PC-3 (cell line): ENCODE measurements at regions not wholly inside any gene's neighbourhood (a gene's known extent, or its start where the extent isn't known, plus 50 kb on each side); places are given as distances from the start of the nearest gene placed in this dataset.

ENCODE experiments used
- ATAC-seq: fragments of 200-7000 bp; cut with Tn5 transposase; 2 replicates; pipeline ENCODE4 v1.9.1; 2020; ENCODE audit warnings: mild to moderate bottlenecking, moderate library complexity
- BruUV-seq: library from RNA; stranded (reverse); fragments of 400-500 nt; replicated peaks from 2 replicates; lab custom pipeline; 2021; lab: Mats Ljungman, UMichigan
- CTCF ChIA-PET: fragments of 300-600 bp; sonication (Branson Sonifier 250); formaldehyde crosslinking; loops from one replicate; lab custom pipeline; 2022; ENCODE audit warnings: antibody characterized with exemption; lab: Charles Lee
- POLR2A ChIA-PET: fragments of 300-600 bp; sonication (Branson Sonifier 250); formaldehyde crosslinking; loops from one replicate; lab custom pipeline; 2022; ENCODE audit warnings: antibody characterized with exemption; ENCODE audit not compliant: unreplicated experiment; lab: Charles Lee
- DNase-seq: peaks from one replicate; pipeline ENCODE4 v3.0.0-alpha.2; 2015
- H2AFZ ChIP-seq: fragments of 300-600 bp; sonication (generic); 2 replicates; pipeline ENCODE4 v1.6.0; 2016; ENCODE audit warnings: antibody characterized with exemption, low read length
- H3F3A ChIP-seq: fragments of 300-600 bp; sonication (generic); one replicate; pipeline ENCODE4 v1.6.0; 2017; ENCODE audit warnings: antibody characterized with exemption, low read length, control low read depth, mild to moderate bottlenecking; ENCODE audit not compliant: unreplicated experiment
- H3K27ac ChIP-seq: fragments of 300-600 bp; sonication (generic); 2 replicates; pipeline ENCODE4 v1.5.1; 2016; ENCODE audit warnings: mild to moderate bottlenecking, low read length
- H3K27me3 ChIP-seq: fragments of 300-600 bp; sonication (generic); 2 replicates; pipeline ENCODE4 v1.6.1; 2016; ENCODE audit warnings: low read length, mixed read lengths
- H3K36me3 ChIP-seq: fragments of 300-600 bp; sonication (generic); 2 replicates; pipeline ENCODE4 v1.6.1; 2016; ENCODE audit warnings: low read depth, mixed run types, low read length, mixed read lengths
- H3K4me1 ChIP-seq: fragments of 300-600 bp; sonication (generic); 2 replicates; pipeline ENCODE4 v1.5.1; 2016; ENCODE audit warnings: low read length; ENCODE audit not compliant: insufficient read depth
- H3K4me2 ChIP-seq: fragments of 300-600 bp; sonication (generic); 2 replicates; pipeline ENCODE4 v1.6.0; 2016; ENCODE audit warnings: low read length
- H3K4me3 ChIP-seq: fragments of 300-600 bp; sonication (generic); 2 replicates; pipeline ENCODE4 v1.5.1; 2016; ENCODE audit warnings: mild to moderate bottlenecking, low read length, mixed read lengths
- H3K79me2 ChIP-seq: fragments of 300-600 bp; sonication (generic); 2 replicates; pipeline ENCODE4 v1.6.1; 2017; ENCODE audit warnings: low read length, mixed read lengths
- H3K9ac ChIP-seq: fragments of 300-600 bp; sonication (generic); 2 replicates; pipeline ENCODE4 v1.6.0; 2016; ENCODE audit warnings: mild to moderate bottlenecking, low read length
- H3K9me2 ChIP-seq: fragments of 300-600 bp; sonication (generic); replicated peaks from 2 replicates; pipeline ENCODE4 v1.6.1; 2016; ENCODE audit warnings: mixed run types, low read length, mixed read lengths
- H3K9me3 ChIP-seq: fragments of 300-600 bp; sonication (generic); 2 replicates; pipeline ENCODE4 v1.6.1; 2016; ENCODE audit warnings: low read length, mixed read lengths
- H4K20me1 ChIP-seq: fragments of 300-600 bp; sonication (generic); 2 replicates; pipeline ENCODE4 v1.6.1; 2016; ENCODE audit warnings: low read length, mixed read lengths
- CTCF ChIP-seq: fragments of 300-600 bp; sonication (generic); conservative IDR thresholded peaks from 2 replicates; pipeline ENCODE4 v1.5.1; 2017; ENCODE audit warnings: antibody characterized with exemption, low read depth, mild to moderate bottlenecking, low read length
- EZH2 ChIP-seq: fragments of 300-600 bp; sonication (generic); IDR thresholded peaks from one replicate; pipeline ENCODE4 v1.6.1; 2017; ENCODE audit warnings: antibody characterized with exemption, mild to moderate bottlenecking, low read length; ENCODE audit not compliant: unreplicated experiment
- EZH2phosphoT487 ChIP-seq: fragments of 300-600 bp; sonication (generic); IDR thresholded peaks from 2 replicates; pipeline ENCODE4 v1.6.1; 2018; ENCODE audit warnings: mild to moderate bottlenecking, antibody characterized with exemption, low read length, borderline replicate concordance
- intact Hi-C: fragments of 100-400 bp; cut with micrococcal nuclease; formaldehyde crosslinking; loops from 2 replicates; pipeline ENCODE4 v1.9.0; 2023

GRCh38 chr7:113301141-113301540 lies 182.8 kb upstream of the SMIM30 start:
- Histone ChIP-seq H3K36me3 (no peaks in the 10 kb centered on the region), H3K27me3 (no peaks in the 10 kb centered on the region), H3K4me1 (no peaks in the 10 kb centered on the region), H3F3A (no peaks in the 10 kb centered on the region), H3K4me3 (no peak overlapping the region), H3K4me2 (no peak overlapping the region), H3K27ac (no peak overlapping the region), H3K9me3 (no peaks in the 10 kb centered on the region), H3K9ac (no peak overlapping the region), H4K20me1 (no peaks in the 10 kb centered on the region), H3K79me2 (no peaks in the 10 kb centered on the region), H2AFZ (no peak overlapping the region), H3K9me2 (no peaks in the 10 kb centered on the region)
- TF ChIP-seq EZH2 = no peak
- TF ChIP-seq CTCF = no peak
- TF ChIP-seq EZH2phosphoT487 = no peak
- ChIA-PET CTCF (no interaction called here), POLR2A (no interaction called here)
- intact Hi-C loops = no loop called here
- ATAC-seq (no peak), DNase-seq (no peak)
- BruUV-seq = no TSS peak

- ATAC-seq (no peak), DNase-seq (no peak)
- no peak overlapping the region for H3K4me3 ChIP-seq
- no peaks in the 10 kb centered on the region for H3F3A ChIP-seq
- no peak overlapping the region for H3K4me2 ChIP-seq
- no peaks in the 10 kb centered on the region for H3K79me2 ChIP-seq
- no peaks in the 10 kb centered on the region for H3K36me3 ChIP-seq
- H3K9me2 ChIP-seq = no peaks in the 10 kb centered on the region
- H3K9me3 ChIP-seq = no peaks in the 10 kb centered on the region
- ChIA-PET POLR2A (no interaction called here), CTCF (no interaction called here)
- no peaks in the 10 kb centered on the region for H3K4me1 ChIP-seq
- H3K27ac ChIP-seq = no peak overlapping the region
- intact Hi-C loops = no loop called here
- H2AFZ ChIP-seq = no peak overlapping the region
- no peak overlapping the region for H3K9ac ChIP-seq
- no peaks in the 10 kb centered on the region for H4K20me1 ChIP-seq
- BruUV-seq = no TSS peak
- no peak for TF ChIP-seq EZH2
- no peak for TF ChIP-seq EZH2phosphoT487
- TF ChIP-seq CTCF = no peak
- no peaks in the 10 kb centered on the region for H3K27me3 ChIP-seq
These were observed 181.4 kb upstream of the SMIM30 start for GRCh38 chr7:113299748-113300147.

- H3K27me3 ChIP-seq = no peaks in the 10 kb centered on the region
- no TSS peak for BruUV-seq
- no peaks in the 10 kb centered on the region for H3K9me3 ChIP-seq
- no peak for ATAC-seq
- H3K27ac ChIP-seq = no peak overlapping the region
- H3K4me3 ChIP-seq = no peak overlapping the region
- DNase-seq = no peak
- H2AFZ ChIP-seq = no peak overlapping the region
- intact Hi-C loops = no loop called here
- H3K4me2 ChIP-seq = no peak overlapping the region
- no peaks in the 10 kb centered on the region for H3K36me3 ChIP-seq
- no peaks in the 10 kb centered on the region for H3K4me1 ChIP-seq
- ChIA-PET POLR2A (no interaction called here), CTCF (no interaction called here)
- H3K9me2 ChIP-seq = no peaks in the 10 kb centered on the region
- H4K20me1 ChIP-seq = no peaks in the 10 kb centered on the region
- no peak for TF ChIP-seq EZH2phosphoT487
- TF ChIP-seq EZH2 = no peak
- TF ChIP-seq CTCF = no peak
- H3K79me2 ChIP-seq = no peaks in the 10 kb centered on the region
- H3K9ac ChIP-seq = no peak overlapping the region
- H3F3A ChIP-seq = no peaks in the 10 kb centered on the region
These were observed 180.1 kb upstream of the SMIM30 start for GRCh38 chr7:113298501-113298900.
